IPS-NIHi7 (cell line): ENCODE measurements at regions not wholly inside any gene's neighbourhood (a gene's known extent, or its start where the extent isn't known, plus 50 kb on each side); places are given as distances from the start of the nearest gene placed in this dataset.

ENCODE experiments used
- DNase-seq: peaks from one replicate; pipeline ENCODE4 v3.0.0; 2012; ENCODE audit warnings: mixed read lengths; ENCODE audit errors: extremely low spot score

DNA sequence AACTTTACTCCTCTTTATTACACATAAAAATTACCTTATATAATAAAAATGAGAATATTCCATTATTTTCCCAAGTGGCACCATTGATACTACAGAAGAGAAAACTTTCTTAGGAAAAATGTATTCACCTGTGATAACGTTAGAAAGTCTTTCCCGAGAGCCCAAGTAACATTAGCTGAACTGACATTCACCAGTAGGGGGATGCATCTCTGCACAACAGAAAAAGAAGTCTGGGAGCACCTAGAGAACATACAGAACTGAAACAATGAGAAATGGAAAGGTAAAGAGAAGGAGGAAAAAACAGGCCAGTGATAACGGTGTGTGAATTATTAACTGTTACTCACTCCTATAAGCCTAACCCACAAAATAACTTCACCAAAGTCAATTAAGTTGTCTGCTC lies 423.3 kb downstream of the CENPC start:
- peak; percentile 33 for DNase-seq

DNA sequence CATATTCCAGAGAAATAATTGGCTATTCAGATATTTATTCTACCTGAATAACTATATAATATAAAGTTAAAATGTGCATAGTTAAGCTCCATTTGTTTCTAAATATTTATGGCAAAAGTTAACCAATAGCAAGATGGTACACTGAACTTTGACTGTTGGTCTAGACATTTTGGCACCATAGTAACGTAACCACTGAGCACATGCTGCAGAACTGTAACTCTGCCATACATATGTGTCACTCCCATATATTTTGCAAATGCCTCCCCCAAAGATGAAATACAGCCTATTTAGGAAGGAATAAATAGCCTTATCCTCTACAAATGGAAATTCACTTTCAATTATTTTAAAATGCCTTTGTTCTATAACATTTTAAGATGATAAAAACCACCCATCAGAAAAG lies 424.9 kb downstream of the CENPC start:
- DNase-seq: no peak

DNA sequence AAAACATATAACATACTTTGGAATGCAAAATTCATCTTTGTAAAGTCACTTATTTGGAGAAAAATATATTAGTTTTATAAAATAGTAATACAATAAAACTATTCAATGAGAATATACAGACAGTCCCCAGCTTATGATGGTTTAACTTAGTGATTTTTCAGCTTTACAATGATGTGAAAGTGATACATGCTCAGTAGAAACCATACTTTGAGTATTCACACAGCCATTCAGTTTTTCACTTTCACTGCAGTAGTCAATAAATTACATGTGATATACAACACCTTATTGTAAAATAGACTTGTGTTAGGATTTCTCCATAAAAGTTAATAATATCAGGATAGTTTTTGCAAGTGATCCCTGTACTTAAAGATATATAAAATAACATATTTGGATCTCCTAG lies 436.0 kb downstream of the CENPC start:
- no peak for DNase-seq

DNA sequence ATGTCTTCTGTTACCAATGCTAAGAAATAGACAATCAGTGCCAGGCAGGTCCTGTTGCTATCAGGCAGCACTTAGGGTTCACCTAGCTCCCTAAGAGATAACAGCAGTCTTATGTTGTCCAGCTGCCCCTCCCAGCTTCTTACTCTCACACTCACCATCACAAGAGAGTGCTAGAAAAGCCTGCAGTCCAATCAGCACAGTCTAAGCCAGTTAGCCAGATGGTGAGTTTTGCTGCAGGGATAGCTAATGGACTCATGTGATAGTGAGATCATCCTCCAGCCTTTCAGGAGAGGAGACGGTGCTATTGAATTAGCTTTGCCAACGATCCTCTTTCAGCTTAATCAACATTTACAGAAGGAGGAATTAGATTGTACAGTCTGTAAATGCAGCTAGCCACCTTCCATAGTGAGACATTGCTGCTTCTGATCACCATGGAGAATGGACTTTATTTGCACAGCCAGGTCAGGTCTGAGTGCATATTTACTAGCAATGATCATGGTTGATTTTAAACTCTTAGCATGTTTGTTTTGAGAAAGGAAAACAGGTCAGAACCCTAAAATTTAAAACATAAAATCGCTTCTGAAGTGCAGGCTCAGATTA lies 438.3 kb downstream of the CENPC start:
- DNase-seq: no peak

DNA sequence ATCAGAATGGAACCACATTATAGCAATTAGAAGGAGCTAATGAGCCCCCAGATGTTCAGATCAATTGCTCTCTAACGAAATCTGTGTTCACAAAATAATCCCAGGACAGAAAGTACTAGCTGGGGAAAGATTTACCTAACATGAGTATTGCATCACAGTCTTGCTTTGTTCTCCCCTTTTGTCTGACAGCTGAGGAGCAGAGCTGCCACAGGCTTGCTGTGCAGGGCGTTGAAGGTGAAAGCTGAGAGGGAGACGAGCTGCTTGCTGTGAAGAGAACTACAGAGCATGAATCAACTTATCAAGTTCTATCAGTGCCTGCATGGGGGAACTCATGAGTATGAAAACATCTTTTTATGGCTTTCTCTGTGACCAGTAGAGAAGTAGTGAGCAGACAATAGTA lies 441.2 kb downstream of the CENPC start:
- DNase-seq: no peak

DNA sequence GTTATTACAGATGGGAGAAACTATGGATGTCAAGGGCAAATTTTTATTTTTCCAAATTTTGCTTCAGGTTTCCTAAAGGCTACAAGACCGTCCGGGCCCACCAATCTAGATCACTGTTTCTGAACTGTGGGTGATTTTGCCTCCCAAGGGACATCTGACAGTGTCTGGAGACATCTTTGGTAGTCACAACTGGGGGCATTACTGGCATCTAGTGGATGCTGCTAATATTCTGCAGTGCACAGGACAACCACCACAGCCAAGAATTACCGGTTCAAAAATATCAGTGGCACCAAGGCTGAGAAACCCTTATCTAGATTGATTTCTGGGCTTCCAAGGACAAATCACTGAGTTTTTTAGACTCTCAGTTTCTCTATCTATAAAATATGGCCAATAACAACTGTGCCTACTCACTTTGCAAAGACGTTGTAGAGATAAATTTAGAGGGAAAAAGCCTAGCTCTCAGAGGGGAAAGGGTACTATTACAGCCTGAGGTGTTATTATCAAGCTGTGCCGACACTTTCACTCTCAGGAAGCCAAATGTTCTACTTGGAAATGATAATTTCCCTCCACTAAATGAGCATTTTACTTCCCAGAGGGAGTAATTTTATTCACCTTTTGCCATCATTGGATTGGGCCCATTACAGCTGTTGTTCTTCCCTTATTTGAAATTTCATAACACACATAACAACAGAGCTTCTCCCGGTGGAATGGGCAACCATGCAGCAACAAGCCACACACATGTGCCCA lies 442.1 kb downstream of the CENPC start:
- no peak for DNase-seq

DNA sequence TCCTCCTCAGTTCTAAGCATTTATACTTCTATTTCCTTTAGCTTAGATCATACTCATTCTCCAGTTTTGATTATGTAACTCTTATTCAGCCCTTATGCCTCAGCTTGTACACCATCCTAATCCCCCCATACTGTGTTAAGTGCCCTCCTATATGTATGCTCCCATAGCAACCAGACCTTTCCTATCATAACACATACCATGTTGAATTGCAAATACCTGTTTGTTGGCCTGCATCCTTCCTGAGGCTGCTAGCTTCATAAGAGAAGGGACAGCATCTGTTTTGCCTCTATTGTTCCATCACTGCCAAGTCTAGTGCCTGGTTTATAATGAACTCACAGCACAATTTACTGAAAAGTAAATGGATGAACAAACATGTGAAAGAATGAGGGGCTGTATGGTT lies 443.7 kb downstream of the CENPC start:
- DNase-seq: no peak

DNA sequence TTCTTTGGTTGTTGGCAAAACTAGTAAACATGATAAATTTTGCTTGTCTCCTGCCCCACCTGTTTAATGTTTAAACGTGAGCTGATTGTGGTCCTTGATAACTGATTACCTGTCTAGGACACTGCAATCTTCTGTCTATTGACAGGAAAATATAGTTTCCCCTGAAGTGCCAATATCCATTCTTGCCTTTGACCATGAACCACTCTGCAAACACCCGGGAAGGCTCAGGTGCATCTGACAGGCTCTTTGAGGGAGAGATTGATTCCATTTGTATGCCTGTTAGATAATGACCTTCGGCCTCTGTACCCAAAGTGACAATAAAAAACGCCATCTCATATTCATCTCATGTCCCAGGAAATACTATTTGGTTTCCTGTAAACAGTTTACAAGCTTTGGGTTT lies 453.0 kb downstream of the CENPC start:
- DNase-seq: no peak

DNA sequence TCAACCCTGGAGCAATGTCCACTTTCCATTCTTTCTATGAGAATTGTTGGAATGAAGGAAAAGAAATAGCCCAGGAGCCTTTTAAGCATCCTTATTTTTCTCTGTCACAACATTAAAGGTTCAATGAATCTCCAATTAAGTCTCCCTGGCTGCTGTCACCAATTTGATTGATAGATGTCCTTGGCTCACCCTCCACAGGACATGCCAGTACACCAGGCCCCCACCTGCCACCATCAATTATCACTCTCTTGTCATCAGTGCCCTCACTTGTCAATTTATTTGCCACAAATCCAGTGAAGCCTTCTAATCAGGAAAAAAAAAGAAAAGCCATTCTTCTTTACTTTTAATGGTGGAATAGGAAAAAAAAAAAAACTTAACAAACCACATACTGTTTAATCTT lies 453.6 kb downstream of the CENPC start:
- no peak for DNase-seq

DNA sequence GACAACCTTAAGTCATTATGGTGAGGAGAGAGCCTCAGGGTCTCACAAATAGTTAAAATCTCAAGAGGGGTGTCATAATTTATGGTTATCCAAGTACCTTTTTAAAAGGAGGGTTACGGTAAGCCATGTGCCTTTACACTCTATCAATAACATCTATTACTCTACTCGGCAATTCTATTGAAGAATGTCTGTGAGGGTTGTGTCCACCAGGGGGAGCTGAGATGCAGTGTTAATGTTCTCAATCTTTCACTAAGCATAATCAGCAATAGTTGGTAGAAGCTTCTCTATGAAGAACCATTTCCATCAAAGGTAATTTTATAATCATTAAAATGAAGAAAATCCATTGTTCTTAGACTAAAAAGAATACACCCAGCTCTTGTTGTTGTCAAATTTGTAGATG lies 457.4 kb downstream of the CENPC start:
- peak; percentile 36 for DNase-seq

DNA sequence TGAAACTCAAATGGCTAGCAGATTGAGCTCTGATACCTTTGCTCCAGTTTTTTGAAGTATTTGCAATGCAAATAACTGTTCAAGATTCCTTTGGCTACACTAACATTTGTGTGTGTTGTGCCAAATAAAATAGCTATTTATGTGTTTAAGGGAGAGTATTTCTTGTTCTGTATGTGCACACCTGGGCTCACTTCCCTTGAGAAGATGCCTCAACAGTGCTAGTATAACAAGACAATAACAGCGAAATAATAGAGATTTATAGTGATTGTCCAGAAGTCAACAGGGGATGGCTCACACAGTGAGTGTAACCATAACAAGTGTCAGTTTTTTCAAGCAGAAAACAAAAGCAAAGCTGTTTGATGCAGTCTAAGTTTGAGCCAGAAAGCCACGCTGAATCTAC lies 460.5 kb downstream of the CENPC start:
- no peak for DNase-seq

DNA sequence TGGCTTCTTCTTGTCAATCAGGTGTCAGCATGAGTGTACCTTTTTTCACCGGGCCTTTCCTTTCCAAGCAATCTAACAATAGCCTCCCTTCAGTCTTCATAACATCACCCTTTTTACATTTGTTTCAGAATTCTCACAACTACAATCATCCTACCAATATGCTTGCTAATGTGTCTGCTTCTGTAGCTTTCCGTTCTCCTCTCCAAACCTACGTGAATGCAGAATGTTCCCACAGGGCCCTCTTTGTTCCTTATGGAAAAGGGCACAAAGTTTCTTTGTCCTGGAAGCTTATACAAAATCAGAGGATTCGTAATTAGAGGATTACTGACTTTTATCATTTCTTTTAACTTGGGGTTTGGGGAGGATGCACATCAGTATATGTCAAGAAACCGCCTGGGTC lies 461.8 kb downstream of the CENPC start:
- no peak for DNase-seq

DNA sequence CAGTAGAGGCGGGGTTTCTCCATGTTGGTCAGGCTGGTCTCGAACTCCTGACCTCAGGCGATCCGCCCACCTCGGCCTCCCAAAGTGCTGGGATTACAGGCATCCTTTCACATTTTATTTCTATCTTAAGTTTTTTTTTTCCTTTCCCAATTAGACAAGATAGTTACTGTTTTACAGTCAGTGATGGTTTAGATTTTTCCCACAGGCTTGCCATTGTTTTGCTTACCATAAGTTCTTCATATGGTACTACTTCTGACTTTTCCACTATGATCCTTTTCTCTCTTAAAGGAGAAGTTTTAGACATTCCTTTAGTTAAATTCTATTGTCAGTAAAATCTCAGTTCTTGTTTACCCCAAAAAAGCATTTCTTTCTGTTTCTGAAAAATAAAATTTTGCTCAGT lies 462.6 kb downstream of the CENPC start:
- DNase-seq: no peak

DNA sequence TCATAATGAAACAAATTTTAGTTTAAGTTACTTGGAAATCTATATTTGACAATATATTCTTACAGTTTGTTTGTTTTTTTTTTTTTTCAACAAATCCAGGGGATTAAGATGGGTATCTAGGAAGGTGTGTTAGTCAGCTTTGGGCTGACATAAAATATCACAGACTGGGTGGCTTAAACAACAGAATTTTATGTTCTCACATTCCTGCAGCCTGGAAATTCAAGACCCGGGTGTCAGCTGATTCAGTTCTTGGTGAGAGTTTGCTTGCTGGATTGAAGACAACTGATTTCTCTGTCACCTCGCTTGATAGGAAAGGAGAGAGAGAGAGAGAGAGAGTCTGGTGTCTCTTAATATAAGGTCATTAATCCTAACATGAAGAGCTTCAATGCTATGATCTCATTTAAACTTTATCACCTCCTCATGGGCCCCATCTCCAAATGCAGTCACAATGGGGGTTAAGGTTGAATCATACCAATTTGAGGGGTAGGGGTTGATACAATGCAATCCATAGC lies 465.2 kb downstream of the CENPC start:
- DNase-seq: no peak

DNA sequence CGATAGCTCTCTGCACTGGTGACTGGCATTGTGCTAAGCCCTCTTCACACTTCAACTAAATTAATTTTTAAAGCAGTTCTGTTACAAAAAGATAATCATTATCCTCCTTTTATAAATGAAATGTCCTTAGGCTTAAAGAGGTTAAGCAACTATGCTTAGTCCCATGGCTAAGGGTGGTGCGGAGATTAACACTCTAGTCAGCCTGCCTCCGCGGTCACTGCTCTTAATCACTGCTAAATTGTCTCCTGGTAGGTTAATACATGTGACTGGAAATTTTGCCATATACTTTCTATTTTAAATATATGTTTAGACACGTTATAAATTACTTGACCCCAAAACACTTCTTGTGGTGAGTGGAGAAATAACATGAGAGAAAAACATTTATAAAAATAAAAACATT lies 473.7 kb downstream of the CENPC start:
- no peak for DNase-seq

DNA sequence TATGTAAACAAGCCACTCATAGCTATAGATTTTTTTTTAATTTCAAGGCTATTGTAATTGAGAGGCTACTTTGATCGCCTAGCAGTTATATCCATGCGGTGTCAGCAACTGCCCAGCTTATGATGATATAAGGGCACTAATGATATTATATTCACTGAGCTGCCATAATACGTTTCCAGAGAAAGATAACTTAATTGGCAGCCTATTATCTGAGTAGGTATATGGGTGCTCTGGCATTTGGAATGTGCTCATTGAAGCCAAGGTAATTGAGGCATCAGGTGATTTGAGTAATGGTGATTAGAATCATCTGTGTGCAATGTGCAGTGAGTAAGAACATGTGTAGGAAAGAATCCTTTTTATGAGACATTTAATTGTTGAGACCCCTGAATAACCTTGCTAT lies 490.0 kb downstream of the CENPC start:
- no peak for DNase-seq

DNA sequence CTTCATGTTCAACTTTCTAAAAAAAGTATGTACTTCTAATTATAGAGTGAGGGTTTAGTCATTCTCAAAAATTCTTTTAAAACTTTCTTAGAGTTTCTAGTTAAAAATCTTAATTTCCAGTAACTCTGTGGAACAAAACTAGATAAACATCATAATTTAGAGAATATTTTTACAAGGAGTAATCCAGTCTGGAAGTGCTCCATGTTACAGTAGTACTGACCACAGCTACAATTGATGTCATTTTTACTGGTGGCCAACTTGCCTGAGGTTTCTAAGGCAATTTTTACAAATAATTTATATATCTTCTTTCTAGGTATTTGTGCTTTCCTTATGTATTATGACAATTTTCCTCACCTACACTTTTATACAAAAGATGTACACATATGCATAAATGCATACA lies 490.4 kb downstream of the CENPC start:
- no peak for DNase-seq

DNA sequence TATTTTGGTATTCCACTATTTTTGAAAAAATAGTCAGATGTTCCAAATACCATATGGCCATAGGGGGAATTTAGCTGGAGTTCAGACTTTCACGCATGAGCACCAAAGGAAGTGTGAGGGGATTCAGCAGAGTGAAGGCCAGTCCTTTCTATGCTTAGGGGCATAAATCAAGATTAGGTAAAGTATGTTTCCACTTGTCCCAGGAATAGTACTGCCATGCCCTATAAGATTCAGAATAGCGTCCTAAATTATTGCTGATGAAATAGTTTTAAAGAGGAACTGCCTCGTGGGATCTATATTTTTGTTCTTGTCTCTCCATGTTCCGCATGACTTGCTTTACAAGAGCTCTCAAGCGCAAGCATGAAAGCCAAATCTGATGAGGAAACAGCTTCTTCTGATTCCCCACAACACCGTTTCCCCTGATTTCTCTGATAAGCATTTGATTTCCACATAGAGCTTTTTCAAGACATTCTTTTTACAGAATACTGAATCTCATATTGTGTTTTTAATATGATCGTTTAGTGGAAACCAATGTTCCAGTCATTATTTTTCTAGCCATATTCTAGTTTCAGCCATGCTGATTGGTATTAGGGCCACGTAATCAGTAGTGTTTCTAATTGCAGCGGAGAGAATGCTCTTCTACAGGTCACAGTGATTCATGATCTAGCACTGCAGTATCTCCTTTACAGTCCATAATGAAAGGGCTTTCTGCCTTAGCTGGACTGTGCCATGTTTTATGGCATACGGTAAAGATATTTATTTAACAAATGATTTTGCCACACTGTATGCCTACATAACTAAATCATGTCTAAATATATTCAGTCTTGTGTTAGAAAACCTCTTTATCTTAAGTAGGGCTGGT lies 492.3 kb downstream of the CENPC start:
- DNase-seq: no peak

DNA sequence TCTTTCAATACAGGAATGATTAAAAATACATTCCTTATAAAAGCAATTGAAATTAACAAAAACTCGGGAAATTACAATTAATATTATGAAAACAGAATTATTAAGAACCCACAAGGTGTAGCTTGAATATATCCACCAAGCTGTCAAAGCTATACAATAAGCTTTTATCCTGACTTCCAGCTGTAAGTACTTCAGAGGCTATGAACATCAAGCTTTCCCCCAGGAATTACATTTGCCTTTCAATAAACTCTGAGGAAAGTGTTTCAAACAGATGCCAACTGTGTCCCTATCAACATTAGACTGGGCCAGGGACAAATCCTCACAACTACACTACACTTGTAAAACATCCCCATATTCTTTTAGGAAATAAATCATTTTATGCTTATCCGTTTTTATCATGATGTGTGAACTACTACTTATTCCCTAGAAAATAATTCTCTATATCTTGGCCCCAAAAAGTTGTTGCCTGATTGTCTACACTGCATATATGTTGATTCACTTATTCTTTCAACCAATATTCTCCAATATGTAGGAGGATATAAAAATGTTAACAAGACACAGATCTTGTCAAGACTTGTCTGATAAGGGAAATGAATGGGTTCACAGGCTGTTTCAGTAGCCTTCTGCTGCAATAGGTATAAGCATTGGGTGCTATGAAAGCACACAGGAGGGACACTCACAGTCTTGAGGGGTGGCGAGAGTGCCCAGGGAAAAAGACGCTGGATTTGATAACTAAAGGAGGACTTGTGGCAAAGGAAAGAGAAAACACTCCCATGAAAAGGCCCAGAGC lies 494.1 kb downstream of the CENPC start:
- DNase-seq: no peak

DNA sequence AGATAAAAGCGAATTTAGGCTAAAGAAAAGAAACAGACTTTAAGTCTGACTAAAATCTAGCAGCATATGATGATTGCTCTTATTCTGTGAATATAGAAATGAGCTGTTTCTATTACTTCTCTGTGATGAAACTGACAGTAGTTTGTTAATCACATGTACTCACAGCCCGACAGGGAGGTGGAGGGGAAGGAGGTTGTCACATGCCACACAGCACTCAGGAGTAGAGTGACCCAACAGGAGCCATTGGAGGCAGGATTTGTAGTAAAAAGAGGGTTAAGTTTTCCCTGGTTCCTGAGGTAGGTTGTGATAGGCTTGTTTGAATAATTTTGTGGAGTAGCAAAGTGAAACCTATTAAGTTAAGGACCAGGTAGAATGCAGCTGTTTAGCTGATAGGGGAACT lies 495.9 kb downstream of the CENPC start:
- no peak for DNase-seq

DNA sequence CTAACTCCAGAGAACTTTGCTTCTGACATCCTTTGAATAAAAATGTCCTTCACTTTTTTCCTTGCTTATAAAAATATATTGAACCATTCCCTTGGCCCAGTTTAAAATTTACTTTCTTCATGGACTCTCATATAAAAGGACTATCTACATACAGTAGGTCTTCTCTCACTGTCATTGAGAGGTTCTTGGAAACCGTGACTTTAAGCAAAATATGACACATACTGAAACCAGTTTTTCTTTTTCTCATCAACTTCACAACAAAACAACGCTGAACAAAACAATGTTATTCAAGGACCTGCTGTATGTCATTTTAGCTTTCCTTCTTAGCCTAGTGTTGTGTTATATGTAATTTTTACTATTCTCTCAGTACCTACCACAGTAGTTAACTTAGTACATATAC lies 496.8 kb downstream of the CENPC start:
- no peak for DNase-seq

DNA sequence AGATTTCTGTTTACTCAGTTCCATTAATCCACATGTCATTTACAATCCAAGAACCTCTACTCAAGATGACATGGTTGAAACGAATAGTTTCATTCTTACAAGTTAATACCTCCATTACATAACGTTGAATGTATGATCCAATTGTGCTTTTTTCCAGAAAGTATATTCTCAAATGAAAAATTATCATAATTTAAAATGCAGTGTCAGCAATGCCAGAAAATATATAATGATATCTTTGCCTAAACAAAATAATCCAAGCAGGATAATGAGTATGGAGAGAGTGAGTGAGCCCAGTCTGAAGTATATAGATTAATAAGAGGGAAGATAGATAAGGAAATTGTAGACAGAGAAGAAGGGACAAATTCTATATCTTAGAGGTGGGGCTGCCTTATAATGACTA lies 505.0 kb downstream of the CENPC start:
- no peak for DNase-seq
